Hepatocyte (in vitro differentiated cells): ENCODE measurements at regions not wholly inside any gene's neighbourhood (a gene's known extent, or its start where the extent isn't known, plus 50 kb on each side); places are given as distances from the start of the nearest gene placed in this dataset.

Experiments used
- CTCF ChIP-seq: fragments of 200-600 bp; sonication (generic); IDR thresholded peaks from 2 replicates; pipeline ENCODE4 v1.5.1; 2016; ENCODE audit warnings: antibody characterized with exemption, mild to moderate bottlenecking; ENCODE audit not compliant: poor library complexity
- EZH2 ChIP-seq: fragments of 200-600 bp; sonication (generic); IDR thresholded peaks from 2 replicates; pipeline ENCODE4 v1.6.1; 2016; ENCODE audit warnings: antibody characterized with exemption, mild to moderate bottlenecking, borderline replicate concordance
- EZH2phosphoT487 ChIP-seq: fragments of 200-600 bp; sonication (generic); IDR thresholded peaks from one replicate; pipeline ENCODE4 v1.6.1; 2018; ENCODE audit warnings: antibody characterized with exemption, mild to moderate bottlenecking, low read depth, moderate library complexity; ENCODE audit not compliant: unreplicated experiment, severe bottlenecking

GRCh38 chr5:100464418-100464817 is 70.8 kb upstream of the FAM174A start:
- TF ChIP-seq CTCF (no peak), EZH2 (no peak), EZH2phosphoT487 (no peak)
